H1 (cell line): ENCODE measurements at regions not wholly inside any gene's neighbourhood (a gene's known extent, or its start where the extent isn't known, plus 50 kb on each side); places are given as distances from the start of the nearest gene placed in this dataset.

Experiments used
- BCL11A ChIP-seq, 2 experiments: IDR thresholded peaks; one replicate each; pipeline ENCODE4 v1.6.1; 2011; ENCODE audit warnings: low read depth in 2 of 2, low read length in 2 of 2, mild to moderate bottlenecking in 2 of 2
- EGR1 ChIP-seq: IDR thresholded peaks from 2 replicates; pipeline ENCODE4 v1.6.1; 2011; ENCODE audit warnings: low read depth, low read length, borderline replicate concordance
- FOSL1 ChIP-seq: IDR thresholded peaks from 2 replicates; pipeline ENCODE4 v1.6.1; 2011; ENCODE audit warnings: mild to moderate bottlenecking, low read depth, low read length, moderate library complexity; ENCODE audit not compliant: insufficient read depth
- RBBP5 ChIP-seq: IDR thresholded peaks from 2 replicates; pipeline ENCODE4 v1.7.1; 2012; ENCODE audit warnings: low read depth, mild to moderate bottlenecking, inconsistent platforms, low read length, moderate library complexity, borderline replicate concordance
- SIRT6 ChIP-seq: IDR thresholded peaks from one replicate; pipeline ENCODE4 v1.7.1; 2012; ENCODE audit warnings: low read length, inconsistent platforms
- TEAD4 ChIP-seq: IDR thresholded peaks from 2 replicates; pipeline ENCODE4 v1.6.1; 2012; ENCODE audit warnings: low read depth, low read length, inconsistent platforms, mixed read lengths
- ZNF274 ChIP-seq: IDR thresholded peaks from 2 replicates; pipeline ENCODE4 v1.7.0; 2012; ENCODE audit warnings: low read length, borderline replicate concordance; ENCODE audit errors: extremely low read depth
- TF ChIP-seq, protein P1 (sequence below): IDR thresholded peaks from 2 replicates; pipeline ENCODE4 v1.6.1; 2011; ENCODE audit warnings: low read length, improper control_type of control experiment
- TF ChIP-seq, protein P2 (sequence below): IDR thresholded peaks from 2 replicates; pipeline ENCODE4 v1.6.1; 2012; ENCODE audit warnings: low read length, inconsistent platforms

DNA sequence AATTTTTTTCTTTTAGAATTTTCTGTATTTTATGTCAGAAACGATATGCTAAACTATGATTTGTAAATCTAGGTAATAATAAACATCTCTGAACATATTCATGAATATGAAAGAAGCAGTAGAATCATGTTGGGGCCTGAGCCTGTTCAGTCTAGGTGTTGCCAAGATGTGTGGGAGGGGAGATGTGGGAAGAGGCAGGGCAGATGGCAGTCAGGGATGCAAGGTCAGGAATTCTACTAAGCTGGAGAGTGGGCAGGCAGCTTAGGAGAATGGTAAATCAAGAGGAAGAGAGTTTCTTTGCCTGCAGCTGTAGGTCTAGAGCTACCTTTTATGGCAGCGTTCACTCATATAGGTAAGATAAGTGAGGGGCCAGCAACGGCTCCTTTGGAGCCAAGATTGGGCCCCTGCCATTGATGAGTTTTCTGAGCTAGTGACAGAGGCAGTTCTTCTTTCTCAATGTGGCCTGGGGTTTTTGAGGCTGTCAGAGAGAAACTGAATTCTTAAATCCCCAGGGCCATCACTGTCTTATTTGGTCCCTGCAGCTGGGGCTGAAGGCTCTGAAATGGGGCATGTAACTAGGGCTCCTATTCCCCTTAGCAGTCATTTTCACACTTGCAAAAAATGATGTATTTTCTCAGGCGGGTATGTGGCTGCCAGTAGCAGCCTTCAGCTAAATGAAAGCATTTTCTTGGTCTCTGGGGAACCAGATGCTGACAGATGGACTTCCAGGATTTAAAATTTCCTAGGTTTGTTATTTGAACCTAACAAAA, 232.8 kb downstream of the PIK3C3 start (continued):
- TF ChIP-seq, protein P1, sequence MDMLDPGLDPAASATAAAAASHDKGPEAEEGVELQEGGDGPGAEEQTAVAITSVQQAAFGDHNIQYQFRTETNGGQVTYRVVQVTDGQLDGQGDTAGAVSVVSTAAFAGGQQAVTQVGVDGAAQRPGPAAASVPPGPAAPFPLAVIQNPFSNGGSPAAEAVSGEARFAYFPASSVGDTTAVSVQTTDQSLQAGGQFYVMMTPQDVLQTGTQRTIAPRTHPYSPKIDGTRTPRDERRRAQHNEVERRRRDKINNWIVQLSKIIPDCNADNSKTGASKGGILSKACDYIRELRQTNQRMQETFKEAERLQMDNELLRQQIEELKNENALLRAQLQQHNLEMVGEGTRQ: no peak
- TF ChIP-seq BCL11A (IDR thresholded peaks at IDR 0.05; ENCODE audit: low read depth in 2 of 2, low read length in 2 of 2) (no peak), TEAD4 (no peak), FOSL1 (no peak), ZNF274 (no peak), RBBP5 (no peak), SIRT6 (no peak), EGR1 (no peak)
- TF ChIP-seq, protein P2, sequence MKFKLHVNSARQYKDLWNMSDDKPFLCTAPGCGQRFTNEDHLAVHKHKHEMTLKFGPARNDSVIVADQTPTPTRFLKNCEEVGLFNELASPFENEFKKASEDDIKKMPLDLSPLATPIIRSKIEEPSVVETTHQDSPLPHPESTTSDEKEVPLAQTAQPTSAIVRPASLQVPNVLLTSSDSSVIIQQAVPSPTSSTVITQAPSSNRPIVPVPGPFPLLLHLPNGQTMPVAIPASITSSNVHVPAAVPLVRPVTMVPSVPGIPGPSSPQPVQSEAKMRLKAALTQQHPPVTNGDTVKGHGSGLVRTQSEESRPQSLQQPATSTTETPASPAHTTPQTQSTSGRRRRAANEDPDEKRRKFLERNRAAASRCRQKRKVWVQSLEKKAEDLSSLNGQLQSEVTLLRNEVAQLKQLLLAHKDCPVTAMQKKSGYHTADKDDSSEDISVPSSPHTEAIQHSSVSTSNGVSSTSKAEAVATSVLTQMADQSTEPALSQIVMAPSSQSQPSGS: no peak
- TF ChIP-seq, all 59 proteins: peak for 0
